Tibial nerve (tissue), 4 donors: ENCODE measurements at regions not wholly inside any gene's neighbourhood (a gene's known extent, or its start where the extent isn't known, plus 50 kb on each side); places are given as distances from the start of the nearest gene placed in this dataset.

Experiments
- CTCF ChIP-seq, 5 experiments: fragments of 200-600 bp in 3 of 5; fragments of 450-650 bp in 2 of 5; sonication (generic) in 3 of 5; IDR thresholded peaks; one replicate each; pipeline ENCODE4 v1.5.1; 2016 to 2019; ENCODE audit warnings: antibody characterized with exemption in 5 of 5, mild to moderate bottlenecking in 3 of 5, moderate library complexity in 2 of 5
- EP300 ChIP-seq, 2 donors: sonication (generic); formaldehyde crosslinking; IDR thresholded peaks; one replicate each; pipeline ENCODE4 v1.6.1; 2017; ENCODE audit warnings: antibody characterized with exemption in 2 of 2, mild to moderate bottlenecking in 1 of 2
- POLR2A ChIP-seq, 2 donors: fragments of 450-650 bp; IDR thresholded peaks; one replicate each; pipeline ENCODE4 v1.6.1; 2017; ENCODE audit warnings: antibody characterized with exemption in 2 of 2, mild to moderate bottlenecking in 2 of 2, moderate library complexity in 2 of 2

GRCh38 chr9:85276741-85277140 is 465.0 kb downstream of the AGTPBP1 start:
- TF ChIP-seq EP300 (IDR thresholded peaks at IDR 0.05) (no peak), CTCF (IDR thresholded peaks at IDR 0.05) (no peak), POLR2A (IDR thresholded peaks at IDR 0.05) (no peak)
